Heart left ventricle (tissue), 16 donors: ENCODE measurements at regions not wholly inside any gene's neighbourhood (a gene's known extent, or its start where the extent isn't known, plus 50 kb on each side); places are given as distances from the start of the nearest gene placed in this dataset.
"Not testable (repeated sequence)": the region's sequence is repeated elsewhere in the genome, so short reads cannot be mapped to it uniquely, and the experiment has no call there.

Experiments
- ATAC-seq, 4 donors: fragments of 200-7000 bp; cut with Tn5 transposase; one replicate each; pipeline ENCODE4 v1.9.1; 2020 to 2022; ENCODE audit warnings: moderate library complexity in 4 of 4, mild to moderate bottlenecking in 3 of 4, moderate number of reproducible peaks in 1 of 4
- DNase-seq, 5 donors: peaks; one replicate each; pipeline ENCODE4 v3.0.0-alpha.2; 2020
- H3K27ac ChIP-seq, 12 donors: fragments of 200-600 bp; sonication (generic) in 4 of 12; one replicate each; pipeline versions ENCODE4 v1.5.0 to v1.8.0; 2016 to 2022; ENCODE audit warnings: mild to moderate bottlenecking in 2 of 12
- H3K27me3 ChIP-seq, 9 donors: fragments of 200-600 bp; sonication (generic) in 2 of 9; one replicate each; pipeline versions ENCODE4 v1.5.1 to v1.8.0; 2016 to 2022; ENCODE audit warnings: mild to moderate bottlenecking in 3 of 9
- H3K36me3 ChIP-seq, 9 donors: fragments of 200-600 bp; sonication (generic) in 2 of 9; one replicate each; pipeline versions ENCODE4 v1.5.0 to v1.8.0; 2018 to 2022; ENCODE audit warnings: mild to moderate bottlenecking in 2 of 9
- H3K4me1 ChIP-seq, 12 donors: fragments of 200-600 bp; sonication (generic) in 4 of 12; one replicate each; pipeline versions ENCODE4 v1.5.0 to v1.8.0; 2016 to 2022; ENCODE audit warnings: mild to moderate bottlenecking in 3 of 12
- H3K4me3 ChIP-seq, 12 donors: fragments of 200-600 bp; sonication (generic) in 4 of 12; one replicate each; pipeline versions ENCODE4 v1.5.0 to v1.8.0; 2017 to 2022; ENCODE audit warnings: mild to moderate bottlenecking in 9 of 12, moderate library complexity in 4 of 12
- H3K9me3 ChIP-seq, 12 donors: fragments of 200-600 bp; sonication (generic) in 4 of 12; one replicate each; pipeline versions ENCODE4 v1.5.0 to v1.8.0; 2016 to 2022; ENCODE audit warnings: mild to moderate bottlenecking in 1 of 12
- CTCF ChIP-seq, 12 donors: fragments of 200-600 bp; sonication (generic) in 4 of 12; IDR thresholded peaks; one replicate each; pipeline versions ENCODE4 v1.5.0 to v1.8.0; 2018 to 2022; ENCODE audit warnings: antibody characterized with exemption in 12 of 12, mild to moderate bottlenecking in 5 of 12
- POLR2A ChIP-seq, 2 donors: fragments of 450-650 bp; IDR thresholded peaks; one replicate each; pipeline ENCODE4 v1.6.1; 2017; ENCODE audit warnings: antibody characterized with exemption in 2 of 2, mild to moderate bottlenecking in 2 of 2, moderate library complexity in 2 of 2
- WGBS, 4 donors: extraction: QIAGEN DNeasy Blood & Tissue Kit in 2 of 4; methylation state at CpG; one replicate each; pipeline versions ENCODE4 v1.1.5 to v1.1.7; 2013 to 2018; 5-methylcytosine and 5-hydroxymethylcytosine counted together
- intact Hi-C, 10 donors: fragments of 100-400 bp; cut with DNase I; formaldehyde crosslinking; loops; one replicate each; pipeline versions ENCODE4 v1.11.1 to v1.14.2; 2022
- donor health status: ischemic (EF 13 %, LVEDD 7.1; RV severe dilation, severe dysfunction).
- donor health status: healthy with polysubstance abuse.
- donor health status: DM: no; HTN: yes; CAD: no.
- donor health status: DM: no; HTN: no; CAD: no.
- donor health status: ischemic (EF 25% LVEDD 6.9; RV normal size, moderate dysfunction).
- donor health status: ischemic (EF 25% LVEDD 5.7; RV mildly dilated, moderate dysfunction).
- donor health status: healthy.
- donor health status: DM: yes; HTN: yes; CAD: no.
- donor health status: ischemic (EF 35%, LVEDD 5.7; RV mildly dilated, moderate dysfunction).
- donor health status: nonischemic (EF 11% LVEDD 7.7; RV severe dilation, severe dysfunction).
- donor health status: DM: yes; HTN: yes; CAD: no.
- donor health status: PGD.
- donor health status: ischemic (EF 29% LVEDD 5.4; RV normal size, mild dysfunction).
- donor health status: nonischemic (EF 23%, LVEDD 6.1; RV moderate dilation, normal function).

GRCh38 chr10:5291501-5292195, 73.1 kb upstream of the UCN3 start:
- peak overlapping the region in 1 of 12 donors; percentile 31 for H3K4me3 ChIP-seq
- H3K4me1 ChIP-seq, result peaks cover 0 to 48% (median 14%) of the 10 kb centered on the region in 12 donors
- DNase-seq, result peak; percentile 41 to 76 (median 58)
- no peaks in the 10 kb centered on the region for H3K36me3 ChIP-seq
- ATAC-seq, result peak; percentile 89 to 95 (median 92)
- intact Hi-C loops, result loop anchor here in 2 of 10 donors (10.0 kb wide), 2 partner anchors 93 to 197 kb away; partner anchors contain the start of gene AKR1C3 (in 1 of the 2)
- WGBS, 4 donors, result 53 to 60% (median 57%) methylated on average over 13 of the region's 13 CpGs
- H3K27me3 ChIP-seq, result no peaks in the 10 kb centered on the region
- no peak for TF ChIP-seq CTCF (IDR thresholded peaks at IDR 0.05)
- TF ChIP-seq POLR2A (IDR thresholded peaks at IDR 0.05), result peak in 1 of 2 donors; percentile 15
- H3K9me3 ChIP-seq, result no peaks in the 10 kb centered on the region
- H3K27ac ChIP-seq, result peak overlapping the region; percentile 67 to 92 (median 79)

- DNase-seq (peak in 3 of 5 donors; percentile 27 to 39 (median 30)), ATAC-seq (no peak)
- Histone ChIP-seq H3K27me3 (no peaks in the 10 kb centered on the region), H3K4me1 (peaks cover 0 to 54% (median 17%) of the 10 kb centered on the region in 12 donors), H3K9me3 (no peaks in the 10 kb centered on the region), H3K36me3 (no peaks in the 10 kb centered on the region), H3K4me3 (peak overlapping the region in 1 of 12 donors; percentile 31), H3K27ac (peak overlapping the region; percentile 67 to 92 (median 79))
- intact Hi-C loops, result loop anchor here in 2 of 10 donors (10.0 kb wide), 2 partner anchors 93 to 197 kb away; partner anchors contain the start of gene AKR1C3 (in 1 of the 2)
- TF ChIP-seq POLR2A (IDR thresholded peaks at IDR 0.05) (no peak), CTCF (IDR thresholded peaks at IDR 0.05) (no peak)
- WGBS, 4 donors, result 61 to 70% (median 63%) methylated on average over 7 of the region's 7 CpGs
These were observed 72.5 kb upstream of the UCN3 start for GRCh38 chr10:5292196-5292735.

GRCh38 chr10:5292970-5293369, 71.8 kb upstream of the UCN3 start:
- not testable (repeated sequence) for H3K27me3 ChIP-seq, DNase-seq, H3K36me3 ChIP-seq, H3K9me3 ChIP-seq, ATAC-seq
- 93 to 98% (median 96%) methylated on average over 2 of the region's 2 CpGs for WGBS, 4 donors
- Histone ChIP-seq H3K27ac (peak overlapping the region in 5 of 12 donors; percentile 19 to 92 (median 82)), H3K4me1 (peaks cover 0 to 62% (median 19%) of the 10 kb centered on the region in 12 donors), H3K4me3 (peak overlapping the region in 1 of 12 donors; percentile 23)
- intact Hi-C loops, result loop anchor here in 2 of 10 donors (10.0 kb wide), 2 partner anchors 92 to 198 kb away; partner anchors contain the start of gene AKR1C3 (in 1 of the 2)

GRCh38 chr10:5293691-5294550, 70.8 kb upstream of the UCN3 start:
- H3K4me1 ChIP-seq, result peaks cover 0 to 69% (median 20%) of the 10 kb centered on the region in 12 donors
- intact Hi-C loops, result loop anchor here in 2 of 10 donors (10.0 kb wide), 2 partner anchors 91 to 199 kb away; partner anchors contain the start of gene AKR1C3 (in 1 of the 2)
- no peaks in the 10 kb centered on the region for H3K27me3 ChIP-seq
- no peaks in the 10 kb centered on the region for H3K36me3 ChIP-seq
- TF ChIP-seq POLR2A (IDR thresholded peaks at IDR 0.05) (no peak), CTCF (IDR thresholded peaks at IDR 0.05) (peak in 10 of 12 donors; percentile 20 to 51 (median 34))
- H3K9me3 ChIP-seq, result no peaks in the 10 kb centered on the region
- peak overlapping the region in 10 of 12 donors; percentile 18 to 85 (median 58) for H3K27ac ChIP-seq
- DNase-seq (peak; percentile 34 to 84 (median 42)), ATAC-seq (peak in 3 of 4 donors; percentile 3 to 47 (median 14))
- peak overlapping the region in 1 of 12 donors; percentile 19 for H3K4me3 ChIP-seq
- 49 to 57% (median 51%) methylated on average over 15 of the region's 15 CpGs for WGBS, 4 donors
